HEK293T (cell line): ENCODE measurements at regions not wholly inside any gene's neighbourhood (a gene's known extent, or its start where the extent isn't known, plus 50 kb on each side); places are given as distances from the start of the nearest gene placed in this dataset.

Source experiments
- BHLHE40 ChIP-seq: fragments of 450-650 bp; IDR thresholded peaks from 2 replicates; pipeline ENCODE4 v1.6.1; 2016; ENCODE audit warnings: mild to moderate bottlenecking, moderate library complexity, borderline replicate concordance
- CTBP1 ChIP-seq: fragments of 450-650 bp; IDR thresholded peaks from 2 replicates; pipeline ENCODE4 v1.6.1; 2016; ENCODE audit warnings: borderline replicate concordance
- L3MBTL2 ChIP-seq: fragments of 450-650 bp; conservative IDR thresholded peaks from 2 replicates; pipeline ENCODE4 v1.6.1; 2016; ENCODE audit warnings: mild to moderate bottlenecking
- SUZ12 ChIP-seq: fragments of 450-650 bp; IDR thresholded peaks from 2 replicates; pipeline ENCODE4 v1.6.1; 2016; ENCODE audit warnings: mild to moderate bottlenecking
- ZNF384 ChIP-seq: fragments of 450-650 bp; IDR thresholded peaks from 2 replicates; pipeline ENCODE4 v1.6.1; 2016

GRCh38 chr9:113650207-113651131 lies 186.9 kb downstream of the RGS3 start:
- TF ChIP-seq ZNF384 (no peak), L3MBTL2 (no peak), BHLHE40 (no peak), SUZ12 (no peak), CTBP1 (no peak)
